GM12874 (cell line): ENCODE measurements at regions not wholly inside any gene's neighbourhood (a gene's known extent, or its start where the extent isn't known, plus 50 kb on each side); places are given as distances from the start of the nearest gene placed in this dataset.

ENCODE experiments used
- TF ChIP-seq, protein P1 (sequence below): IDR thresholded peaks from 2 replicates; pipeline ENCODE4 v1.5.1; 2011; ENCODE audit warnings: low read depth, mild to moderate bottlenecking, control low read depth, low read length, moderate library complexity; ENCODE audit not compliant: insufficient read depth

DNA sequence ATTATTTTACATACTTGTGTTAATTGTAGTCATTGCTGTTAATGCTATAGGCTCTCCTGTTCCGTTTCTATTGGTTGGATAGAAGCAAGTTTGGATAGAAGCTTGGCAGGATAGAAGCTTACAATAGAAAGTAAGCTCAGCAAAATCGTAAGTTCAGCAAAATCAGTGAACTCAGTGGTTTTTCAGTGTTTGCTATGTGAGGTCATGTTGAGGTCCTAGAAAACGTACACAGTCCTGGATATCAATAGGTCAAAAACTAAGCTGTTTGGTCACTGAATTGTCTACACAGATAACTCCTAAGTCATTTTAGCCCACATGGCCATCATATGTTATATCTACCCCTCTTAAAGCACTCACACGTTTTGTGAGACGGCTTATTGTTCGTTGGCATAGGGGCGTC is 299.4 kb downstream of the MAN2A1 start:
- TF ChIP-seq, protein P1, sequence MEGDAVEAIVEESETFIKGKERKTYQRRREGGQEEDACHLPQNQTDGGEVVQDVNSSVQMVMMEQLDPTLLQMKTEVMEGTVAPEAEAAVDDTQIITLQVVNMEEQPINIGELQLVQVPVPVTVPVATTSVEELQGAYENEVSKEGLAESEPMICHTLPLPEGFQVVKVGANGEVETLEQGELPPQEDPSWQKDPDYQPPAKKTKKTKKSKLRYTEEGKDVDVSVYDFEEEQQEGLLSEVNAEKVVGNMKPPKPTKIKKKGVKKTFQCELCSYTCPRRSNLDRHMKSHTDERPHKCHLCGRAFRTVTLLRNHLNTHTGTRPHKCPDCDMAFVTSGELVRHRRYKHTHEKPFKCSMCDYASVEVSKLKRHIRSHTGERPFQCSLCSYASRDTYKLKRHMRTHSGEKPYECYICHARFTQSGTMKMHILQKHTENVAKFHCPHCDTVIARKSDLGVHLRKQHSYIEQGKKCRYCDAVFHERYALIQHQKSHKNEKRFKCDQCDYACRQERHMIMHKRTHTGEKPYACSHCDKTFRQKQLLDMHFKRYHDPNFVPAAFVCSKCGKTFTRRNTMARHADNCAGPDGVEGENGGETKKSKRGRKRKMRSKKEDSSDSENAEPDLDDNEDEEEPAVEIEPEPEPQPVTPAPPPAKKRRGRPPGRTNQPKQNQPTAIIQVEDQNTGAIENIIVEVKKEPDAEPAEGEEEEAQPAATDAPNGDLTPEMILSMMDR, result no peak

DNA sequence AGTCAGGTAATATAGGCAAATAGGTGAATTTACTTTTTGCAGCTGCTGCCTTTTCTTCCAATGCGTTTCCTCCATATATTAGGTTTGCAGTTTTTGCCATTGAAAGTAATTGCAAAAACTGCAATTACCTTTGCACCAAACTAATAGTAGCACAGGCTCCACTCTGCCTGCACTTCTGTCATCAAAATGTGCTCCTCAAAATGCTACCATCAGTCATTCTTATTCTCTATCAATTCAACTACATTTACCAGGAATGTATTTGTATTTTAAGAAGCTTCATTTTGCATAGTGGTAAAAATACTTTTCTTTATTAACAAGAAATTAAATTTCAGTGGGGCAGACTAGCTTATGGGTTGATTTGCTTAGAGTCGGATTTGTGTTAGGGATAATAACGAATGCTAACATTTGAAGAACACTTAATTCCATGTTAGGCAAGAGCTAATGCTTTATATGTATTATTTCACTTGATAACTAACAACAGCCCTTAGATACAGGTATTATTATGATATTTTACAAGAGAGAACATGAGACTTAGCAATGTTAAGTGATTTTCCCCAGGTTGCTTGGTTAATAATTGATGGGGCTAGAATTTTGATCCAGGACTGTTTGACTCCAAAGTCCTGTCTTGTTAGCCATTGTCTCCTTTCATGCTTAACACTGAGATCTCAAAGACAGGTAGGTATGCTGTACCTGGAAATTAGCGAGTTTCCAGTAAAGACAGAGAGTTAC is 300.4 kb downstream of the MAN2A1 start:
- TF ChIP-seq, protein P1, result no peak

DNA sequence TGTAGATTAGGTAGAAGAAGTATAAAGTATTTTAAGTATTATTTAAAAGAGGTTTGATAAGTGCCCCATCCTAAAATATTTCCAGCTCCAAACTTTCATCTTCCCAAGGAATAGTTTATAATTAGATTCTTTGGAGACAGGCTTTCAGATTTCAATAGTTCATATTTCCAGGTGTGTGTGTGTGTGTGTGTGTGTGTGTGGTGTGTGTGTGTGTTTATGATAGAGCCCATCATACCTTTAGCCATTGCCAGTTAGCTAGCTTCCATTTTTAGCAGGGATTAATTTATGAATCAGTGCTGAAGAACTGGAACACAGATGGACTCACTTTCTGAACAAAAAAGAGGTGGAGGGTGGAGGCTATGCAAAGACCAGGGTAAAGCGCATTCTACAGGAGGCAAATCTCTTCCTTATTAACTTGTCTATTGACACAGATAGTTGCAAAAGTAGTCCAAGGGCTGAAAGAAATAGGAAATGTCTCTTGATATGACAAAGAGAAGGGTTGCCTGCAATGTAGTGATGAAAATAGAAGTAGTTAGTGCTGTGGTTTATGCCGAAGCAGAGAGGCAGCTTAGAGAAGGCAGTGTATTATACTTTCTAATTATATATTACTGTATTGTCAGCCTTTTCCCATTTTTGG is 301.1 kb downstream of the MAN2A1 start:
- TF ChIP-seq, protein P1, result no peak

DNA sequence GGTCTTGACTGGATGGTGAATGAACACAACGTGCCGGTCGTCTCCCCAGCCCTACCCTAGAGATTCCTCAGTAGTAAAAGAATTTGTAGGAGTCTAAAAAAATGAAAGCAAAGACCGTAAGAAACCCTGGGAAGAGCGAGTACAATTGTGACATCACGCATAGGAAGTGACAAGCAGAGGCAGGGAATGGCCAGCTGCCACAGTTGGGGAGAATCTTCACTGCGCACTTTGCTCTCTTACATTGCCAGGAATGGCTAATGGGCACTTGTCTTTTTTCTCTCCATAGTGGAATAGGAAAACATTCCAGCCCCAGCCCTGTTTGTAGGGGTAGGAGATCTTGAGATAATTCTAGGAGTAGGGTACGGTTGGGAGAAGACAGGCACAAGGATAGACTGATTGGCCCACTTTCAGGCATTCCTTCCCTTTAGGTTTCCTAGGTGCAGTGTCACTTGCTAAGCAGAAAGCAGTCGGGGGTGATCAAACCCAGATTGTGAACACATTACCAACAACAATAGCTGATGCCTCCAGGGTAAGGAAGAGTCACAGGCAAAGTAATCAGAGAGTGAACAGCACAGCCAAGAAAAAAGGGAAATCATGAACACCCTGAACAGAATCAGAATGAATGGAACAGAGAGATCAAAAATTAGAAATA is 302.7 kb downstream of the MAN2A1 start:
- TF ChIP-seq, protein P1, result no peak

DNA sequence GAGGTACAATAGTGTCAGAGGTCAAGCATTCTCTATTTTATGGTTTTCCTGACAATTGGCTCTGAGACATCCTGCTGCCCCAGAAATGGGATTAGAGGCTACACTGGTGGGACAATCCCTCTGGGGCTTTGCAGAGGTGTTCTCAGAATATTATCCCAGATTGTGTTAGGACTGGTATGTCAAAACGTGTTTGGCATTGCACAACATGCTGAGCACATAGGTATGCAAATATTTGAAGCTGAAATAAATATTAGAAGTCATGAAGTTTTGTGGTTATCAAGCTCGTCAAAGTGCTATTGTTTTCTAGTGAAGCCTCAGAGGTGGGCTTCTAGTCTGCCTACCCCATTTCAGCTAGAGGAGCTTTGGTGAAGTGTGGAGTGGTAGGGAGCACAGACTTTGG is 304.4 kb downstream of the MAN2A1 start:
- TF ChIP-seq, protein P1, result no peak

DNA sequence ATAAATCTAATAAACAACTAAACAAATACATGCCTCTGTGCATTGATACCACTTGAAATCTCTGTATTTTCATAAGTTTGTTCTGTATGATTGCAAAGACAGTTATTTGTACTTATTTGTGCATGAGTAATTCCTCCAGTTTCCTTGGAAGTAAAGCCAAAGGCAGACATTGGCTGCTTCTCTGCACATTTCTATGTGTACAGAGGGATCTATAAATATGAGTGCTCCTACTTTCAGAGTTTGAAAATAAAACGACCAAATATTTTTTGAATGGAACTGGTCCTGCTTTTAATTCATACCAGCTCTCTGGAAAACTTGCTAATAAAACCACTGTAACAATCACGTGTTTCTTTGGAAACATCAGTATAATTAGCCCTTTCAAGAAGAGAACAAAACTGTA is 306.5 kb downstream of the MAN2A1 start:
- TF ChIP-seq, protein P1, result no peak

DNA sequence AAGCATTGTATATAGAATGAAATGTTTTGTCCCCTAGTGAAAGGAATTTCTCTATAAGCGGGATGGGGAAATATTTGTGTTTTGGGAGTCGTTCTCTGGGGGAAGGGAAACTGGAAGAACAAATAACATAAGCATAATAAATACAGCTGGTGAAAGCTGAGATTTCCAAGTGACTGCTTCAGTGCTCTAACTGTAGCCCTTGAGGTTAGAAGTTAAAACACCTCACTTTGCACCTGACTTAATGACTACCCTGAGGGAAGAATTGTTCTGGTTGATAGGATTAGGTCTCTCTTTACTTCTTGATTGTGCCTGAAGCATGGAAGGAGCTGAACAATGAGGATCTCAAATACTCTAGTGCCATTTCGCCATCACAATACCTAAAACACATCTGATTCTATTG is 307.4 kb downstream of the MAN2A1 start:
- TF ChIP-seq, protein P1, result no peak
